NT2/D1 (cell line): ENCODE measurements at regions not wholly inside any gene's neighbourhood (a gene's known extent, or its start where the extent isn't known, plus 50 kb on each side); places are given as distances from the start of the nearest gene placed in this dataset.

ENCODE experiments used
- DNase-seq: peaks from one replicate; pipeline ENCODE4 v3.0.0-alpha.2; 2011; ENCODE audit warnings: low read depth, low spot score
- H3K27me3 ChIP-seq: 2 replicates; pipeline ENCODE4 v1.6.0; 2011; ENCODE audit warnings: mild to moderate bottlenecking; ENCODE audit not compliant: insufficient read length, insufficient read depth
- H3K36me3 ChIP-seq: 2 replicates; pipeline ENCODE4 v1.6.1; 2011; ENCODE audit warnings: mild to moderate bottlenecking, low read length, mixed read lengths; ENCODE audit not compliant: insufficient read depth, insufficient read length
- H3K4me1 ChIP-seq: 2 replicates; pipeline ENCODE4 v1.5.1; 2011; ENCODE audit not compliant: insufficient read depth, insufficient read length
- H3K4me3 ChIP-seq: 2 replicates; pipeline ENCODE4 v1.5.1; 2011; ENCODE audit warnings: low read depth; ENCODE audit not compliant: insufficient read length
- H3K9ac ChIP-seq: 2 replicates; pipeline ENCODE4 v1.6.0; 2011; ENCODE audit warnings: low read depth; ENCODE audit not compliant: insufficient read length
- H3K9me3 ChIP-seq: 2 replicates; pipeline ENCODE4 v1.5.1; 2011; ENCODE audit warnings: mild to moderate bottlenecking, low read length; ENCODE audit not compliant: insufficient read depth
- SUZ12 ChIP-seq: IDR thresholded peaks from 2 replicates; pipeline ENCODE4 v1.6.1; 2011; ENCODE audit not compliant: insufficient read length, insufficient read depth; ENCODE audit errors: extremely low read depth
- YY1 ChIP-seq: IDR thresholded peaks from 2 replicates; pipeline ENCODE4 v1.6.1; 2011; ENCODE audit not compliant: insufficient read length, insufficient read depth
- ZNF274 ChIP-seq: IDR thresholded peaks from 2 replicates; pipeline ENCODE4 v1.6.1; 2011; ENCODE audit warnings: mild to moderate bottlenecking, low read depth, low read length

DNA sequence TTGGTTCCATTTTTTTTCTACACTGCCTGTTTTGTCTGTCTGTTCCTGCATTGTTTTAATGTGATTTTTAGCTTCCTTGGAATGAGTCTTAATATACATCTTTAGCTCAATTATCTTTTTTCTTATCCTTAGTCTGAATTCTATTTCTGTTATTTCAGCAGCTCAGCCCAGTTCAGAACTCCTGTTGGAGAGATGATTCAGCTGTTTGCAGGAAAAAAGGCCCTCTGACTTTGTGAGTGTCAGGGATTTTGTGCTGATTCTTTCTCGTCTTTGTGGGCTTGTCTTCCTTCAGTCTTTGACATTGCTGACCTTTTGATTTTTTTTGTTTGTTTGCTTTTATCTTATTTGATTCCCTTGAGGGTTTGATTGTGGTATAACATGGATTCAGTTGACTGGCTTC lies 343.2 kb upstream of the TRAM1L1 start:
- Histone ChIP-seq H3K36me3 (no peaks in the 10 kb centered on the region), H3K4me3 (no peak overlapping the region), H3K9ac (no peak overlapping the region)

DNA sequence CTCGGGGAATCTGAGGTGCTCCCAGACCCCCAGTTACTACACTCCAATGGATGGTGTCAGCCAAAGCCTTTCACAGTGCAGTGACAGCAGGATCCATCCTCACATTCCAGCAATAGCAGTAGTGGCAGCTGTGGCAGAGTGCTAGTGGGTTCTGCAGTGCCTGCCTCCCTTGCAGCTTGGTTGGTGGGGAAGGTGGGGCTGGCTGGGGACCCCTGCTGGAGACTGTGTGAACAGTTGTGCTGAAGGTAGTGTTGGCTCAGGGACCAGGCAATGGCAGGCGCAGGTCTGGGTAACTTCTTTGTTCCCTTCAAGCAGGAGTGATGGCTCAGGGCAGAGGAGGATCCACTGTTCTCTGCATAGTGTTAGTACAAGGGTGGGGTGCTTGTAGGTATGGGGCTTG lies 343.7 kb upstream of the TRAM1L1 start:
- H3K9ac ChIP-seq = no peak overlapping the region
- TF ChIP-seq YY1 = no peak
- no peak for TF ChIP-seq SUZ12
- no peak for TF ChIP-seq ZNF274
- no peaks in the 10 kb centered on the region for H3K4me1 ChIP-seq
- no peak overlapping the region for H3K4me3 ChIP-seq
- H3K27me3 ChIP-seq = no peaks in the 10 kb centered on the region
- H3K9me3 ChIP-seq = peaks cover 7% of the 10 kb centered on the region; the same call in 1 of the 2 replicates
- no peaks in the 10 kb centered on the region for H3K36me3 ChIP-seq
- no peak for DNase-seq

More for the DNA sequence above, 343.2 kb upstream of the TRAM1L1 start:
- H3K9me3 ChIP-seq = peaks cover 7% of the 10 kb centered on the region; the same call in 1 of the 2 replicates
- no peaks in the 10 kb centered on the region for H3K4me1 ChIP-seq
- no peak for TF ChIP-seq SUZ12
- no peak for DNase-seq
- no peaks in the 10 kb centered on the region for H3K27me3 ChIP-seq

DNA sequence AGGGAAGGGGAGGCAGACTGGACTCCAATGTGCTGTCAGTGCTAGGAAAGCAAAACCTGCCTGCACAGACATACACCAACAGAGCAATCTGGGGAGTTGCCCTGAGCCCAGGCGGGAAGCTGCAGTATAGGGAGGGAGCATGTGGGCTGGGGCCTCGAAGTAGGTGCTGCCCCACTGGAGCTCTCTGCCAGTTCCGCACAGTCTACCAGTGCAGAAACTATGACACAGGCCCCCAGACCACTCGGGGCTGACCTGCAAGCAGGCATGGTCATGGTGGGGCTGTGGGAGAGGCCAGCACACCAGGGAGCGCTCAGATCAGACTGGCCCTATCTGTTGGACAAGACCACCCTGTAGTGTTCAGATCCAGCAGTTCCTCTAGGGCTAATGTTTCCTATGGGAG lies 344.1 kb upstream of the TRAM1L1 start:
- Histone ChIP-seq H3K4me1 (no peaks in the 10 kb centered on the region), H3K4me3 (no peak overlapping the region)
- no peak for DNase-seq

DNA sequence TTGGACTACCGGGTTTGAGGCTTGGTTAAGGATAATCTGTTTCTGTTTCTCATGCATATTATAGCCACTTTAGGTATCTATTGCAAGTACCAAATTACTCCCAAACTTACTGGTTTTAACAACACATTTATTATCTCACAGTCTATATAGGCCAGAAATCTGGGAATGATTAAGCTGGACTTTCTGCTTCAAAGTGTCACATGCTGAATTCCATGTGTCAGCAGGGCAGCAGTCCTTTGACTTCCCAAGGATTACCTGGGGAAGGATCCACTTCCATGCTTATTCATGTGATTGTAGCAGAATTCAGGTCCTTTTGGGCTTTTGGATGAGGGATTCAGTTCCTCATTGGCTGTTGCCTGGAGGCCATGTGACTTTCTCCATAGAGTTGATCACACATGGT lies 349.0 kb upstream of the TRAM1L1 start:
- peaks cover under 1% of the 10 kb centered on the region; the same call in 1 of the 2 replicates for H3K9me3 ChIP-seq
- H3K9ac ChIP-seq = no peak overlapping the region
- H3K27me3 ChIP-seq = no peaks in the 10 kb centered on the region
- no peaks in the 10 kb centered on the region for H3K36me3 ChIP-seq
- TF ChIP-seq YY1 (no peak), ZNF274 (no peak), SUZ12 (no peak)
- H3K4me1 ChIP-seq = no peaks in the 10 kb centered on the region
- no peak for DNase-seq
- H3K4me3 ChIP-seq = no peak overlapping the region

More for the DNA sequence above, 344.1 kb upstream of the TRAM1L1 start:
- Histone ChIP-seq H3K9ac (no peak overlapping the region), H3K9me3 (peaks cover 7% of the 10 kb centered on the region; the same call in 1 of the 2 replicates), H3K36me3 (no peaks in the 10 kb centered on the region), H3K27me3 (no peaks in the 10 kb centered on the region)
- TF ChIP-seq YY1 (no peak), ZNF274 (no peak), SUZ12 (no peak)

DNA sequence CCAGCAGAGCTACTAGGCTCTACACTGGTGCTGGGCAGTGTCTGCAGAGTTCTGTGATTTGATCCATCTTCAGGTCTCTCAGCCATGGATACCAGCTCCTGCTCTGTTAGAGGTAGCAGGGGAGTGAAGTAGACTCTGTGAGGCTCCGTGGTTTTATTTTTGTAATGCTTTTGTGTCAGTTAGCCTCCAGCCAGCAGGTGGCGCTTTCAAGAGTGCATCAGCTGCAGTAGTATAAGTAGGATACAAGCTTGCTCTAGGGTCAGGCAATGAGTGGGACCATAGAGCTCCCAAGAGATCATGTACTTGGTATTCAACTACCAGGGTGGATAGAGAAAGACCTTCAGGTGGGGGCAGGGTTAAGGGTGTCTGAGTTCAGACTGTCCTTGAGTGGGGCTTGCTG lies 362.5 kb upstream of the TRAM1L1 start:
- Histone ChIP-seq H3K4me1 (no peaks in the 10 kb centered on the region), H3K27me3 (no peaks in the 10 kb centered on the region), H3K4me3 (no peak overlapping the region), H3K9me3 (peaks cover 4% of the 10 kb centered on the region; the same call in 1 of the 2 replicates), H3K9ac (no peak overlapping the region), H3K36me3 (no peaks in the 10 kb centered on the region)
- no peak for DNase-seq
- TF ChIP-seq SUZ12 (no peak), YY1 (no peak), ZNF274 (no peak)

DNA sequence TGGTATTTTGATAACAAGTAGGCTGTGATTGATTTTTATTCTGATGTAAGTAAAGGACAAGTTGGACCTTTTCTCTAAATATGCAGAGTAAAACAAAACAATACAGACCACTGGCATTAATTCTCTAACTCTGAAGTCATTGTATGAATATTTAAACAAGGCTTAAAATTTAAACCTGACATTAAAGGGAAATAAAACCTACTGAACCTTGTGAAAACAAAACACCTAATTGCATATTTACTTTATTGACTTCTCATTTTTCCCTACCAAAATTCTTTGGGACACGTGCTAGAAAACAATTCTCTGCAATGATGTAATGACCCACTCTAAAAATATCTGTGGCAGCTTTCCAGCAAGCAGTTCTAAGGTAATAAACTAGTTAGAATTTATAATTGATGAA lies 369.7 kb upstream of the TRAM1L1 start:
- Histone ChIP-seq H3K4me3 (no peak overlapping the region), H3K9ac (no peak overlapping the region), H3K27me3 (no peaks in the 10 kb centered on the region), H3K4me1 (no peaks in the 10 kb centered on the region), H3K36me3 (no peaks in the 10 kb centered on the region), H3K9me3 (no peaks in the 10 kb centered on the region)
- DNase-seq = no peak
- no peak for TF ChIP-seq SUZ12
- no peak for TF ChIP-seq ZNF274
- TF ChIP-seq YY1 = no peak

DNA sequence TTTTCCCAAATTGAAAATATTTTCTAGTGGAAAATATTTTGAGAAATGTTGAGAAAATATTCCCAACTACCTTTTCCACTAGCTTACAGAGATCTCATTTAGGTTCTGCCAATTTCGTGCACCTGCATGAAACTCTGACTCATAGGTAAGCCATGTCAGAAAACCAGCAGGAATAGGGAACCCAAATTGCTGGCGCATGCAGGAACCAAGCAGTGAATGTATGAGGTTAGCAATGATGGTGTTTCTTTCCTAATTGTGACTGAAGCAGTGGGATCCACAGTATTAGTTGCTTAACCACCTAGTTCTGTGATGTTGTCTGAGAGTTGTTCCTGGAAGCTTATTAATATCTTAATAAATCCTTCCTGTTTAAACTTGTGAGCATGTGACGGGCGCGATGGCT lies 381.0 kb upstream of the TRAM1L1 start:
- H3K27me3 ChIP-seq = no peaks in the 10 kb centered on the region
- H3K36me3 ChIP-seq = no peaks in the 10 kb centered on the region
- no peak overlapping the region for H3K9ac ChIP-seq
- TF ChIP-seq YY1 (no peak), SUZ12 (no peak), ZNF274 (no peak)
- no peaks in the 10 kb centered on the region for H3K4me1 ChIP-seq
- H3K4me3 ChIP-seq = no peak overlapping the region
- no peak for DNase-seq
- H3K9me3 ChIP-seq = no peaks in the 10 kb centered on the region

DNA sequence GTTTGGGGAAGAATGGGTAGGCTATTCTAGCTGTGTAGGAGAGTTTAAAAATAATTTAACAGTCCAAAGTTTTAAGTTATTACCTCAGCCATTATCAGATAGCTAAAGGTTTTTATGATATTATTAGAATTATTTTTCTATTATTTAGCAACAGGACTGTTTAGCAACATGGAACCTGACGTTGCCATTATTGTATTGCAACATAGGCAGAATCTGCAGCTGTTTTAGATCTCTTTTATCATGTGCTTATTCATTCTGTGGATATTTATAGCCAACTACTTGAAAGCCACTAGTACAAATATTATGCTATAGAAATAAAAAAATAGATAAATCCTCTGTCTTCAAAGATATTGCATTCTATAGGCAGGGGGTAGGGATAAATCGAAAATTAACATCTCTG lies 382.0 kb upstream of the TRAM1L1 start:
- Histone ChIP-seq H3K9ac (no peak overlapping the region), H3K9me3 (no peaks in the 10 kb centered on the region), H3K27me3 (no peaks in the 10 kb centered on the region), H3K4me3 (no peak overlapping the region), H3K4me1 (no peaks in the 10 kb centered on the region), H3K36me3 (no peaks in the 10 kb centered on the region)
- DNase-seq = no peak
- TF ChIP-seq ZNF274 (no peak), SUZ12 (no peak), YY1 (no peak)
